SU-DHL-6 (cell line): ENCODE measurements at regions not wholly inside any gene's neighbourhood (a gene's known extent, or its start where the extent isn't known, plus 50 kb on each side); places are given as distances from the start of the nearest gene placed in this dataset.
"Not testable (repeated sequence)": the region's sequence is repeated elsewhere in the genome, so short reads cannot be mapped to it uniquely, and the experiment has no call there.

Source experiments
- CTCF ChIP-seq: fragments of 200-600 bp; sonication (generic); IDR thresholded peaks from one replicate; pipeline ENCODE4 v1.5.1; 2017; ENCODE audit warnings: antibody characterized with exemption, mild to moderate bottlenecking, low read length, moderate library complexity; ENCODE audit not compliant: insufficient read depth, poor library complexity, severe bottlenecking
- EZH2phosphoT487 ChIP-seq: fragments of 200-600 bp; sonication (generic), shearing (Covaris generic); conservative IDR thresholded peaks from 2 replicates; pipeline ENCODE4 v1.6.1; 2018; ENCODE audit warnings: mild to moderate bottlenecking, antibody characterized with exemption, low read length, moderate library complexity, mixed read lengths

GRCh38 chr17:64718816-64719215 lies 56.7 kb upstream of the SMURF2 start:
- TF ChIP-seq CTCF, EZH2phosphoT487: not testable (repeated sequence)
